Spleen (tissue), 11 donors: ENCODE measurements at regions not wholly inside any gene's neighbourhood (a gene's known extent, or its start where the extent isn't known, plus 50 kb on each side); places are given as distances from the start of the nearest gene placed in this dataset.
"Not testable (repeated sequence)": the region's sequence is repeated elsewhere in the genome, so short reads cannot be mapped to it uniquely, and the experiment has no call there.

ENCODE experiments used
- DNase-seq: peaks from one replicate; pipeline ENCODE4 v3.0.0-alpha.2; 2020
- H3K27ac ChIP-seq, 8 donors: fragments of 200-600 bp; sonication (generic) in 7 of 8; 1 replicate in 4 of 8; 2 replicates in 4 of 8; pipeline versions ENCODE4 v1.5.0 to v1.8.0; 2016 to 2021; ENCODE audit warnings: inconsistent platforms in 4 of 8, mild to moderate bottlenecking in 4 of 8, moderate library complexity in 1 of 8
- H3K27me3 ChIP-seq, 7 donors: fragments of 200-600 bp; sonication (generic) in 6 of 7; replicated peaks in 1 of 7; 1 replicate in 4 of 7; 2 replicates in 3 of 7; pipeline versions ENCODE4 v1.5.0 to v1.8.0; 2016 to 2021; ENCODE audit warnings: inconsistent platforms in 3 of 7, mild to moderate bottlenecking in 1 of 7
- H3K36me3 ChIP-seq, 6 donors: fragments of 200-600 bp; sonication (generic) in 5 of 6; 1 replicate in 4 of 6; 2 replicates in 2 of 6; pipeline versions ENCODE4 v1.5.0 to v1.8.0; 2016 to 2021; ENCODE audit warnings: inconsistent platforms in 2 of 6
- H3K4me1 ChIP-seq, 6 donors: fragments of 200-600 bp; sonication (generic) in 5 of 6; 1 replicate in 3 of 6; 2 replicates in 3 of 6; pipeline versions ENCODE4 v1.5.0 to v1.8.0; 2016 to 2021; ENCODE audit warnings: inconsistent platforms in 3 of 6
- H3K4me3 ChIP-seq, 8 donors: fragments of 200-600 bp; sonication (generic) in 7 of 8; 1 replicate in 4 of 8; 2 replicates in 4 of 8; pipeline versions ENCODE4 v1.5.0 to v1.8.0; 2016 to 2021; ENCODE audit warnings: inconsistent platforms in 4 of 8, mild to moderate bottlenecking in 4 of 8, moderate library complexity in 2 of 8
- H3K9me3 ChIP-seq, 8 donors: fragments of 200-600 bp; sonication (generic) in 7 of 8; 1 replicate in 4 of 8; 2 replicates in 4 of 8; pipeline versions ENCODE4 v1.5.0 to v1.8.0; 2016 to 2021; ENCODE audit warnings: inconsistent platforms in 4 of 8
- CTCF ChIP-seq, 11 experiments: fragments of 200-600 bp in 7 of 11; fragments of 450-650 bp in 4 of 11; sonication (generic) in 4 of 11; IDR thresholded peaks in 8 of 11; conservative IDR thresholded peaks in 3 of 11; 1 replicate in 7 of 11; 2 replicates in 4 of 11; pipeline versions ENCODE4 v1.4.0 to v1.8.0; 2016 to 2021; ENCODE audit warnings: antibody characterized with exemption in 11 of 11, inconsistent platforms in 4 of 11, mild to moderate bottlenecking in 1 of 11
- POLR2A ChIP-seq, 3 donors: fragments of 450-650 bp; IDR thresholded peaks; one replicate each; pipeline ENCODE4 v1.5.1; 2017; ENCODE audit warnings: antibody characterized with exemption in 3 of 3, mild to moderate bottlenecking in 1 of 3
- POLR2AphosphoS5 ChIP-seq, 3 donors: sonication (generic); formaldehyde crosslinking; IDR thresholded peaks; one replicate each; pipeline ENCODE4 v1.5.1; 2017; ENCODE audit warnings: antibody characterized with exemption in 3 of 3
- WGBS, 5 donors: extraction: QIAGEN DNeasy Blood & Tissue Kit in 3 of 5; methylation state at CpG; one replicate each; pipeline versions ENCODE4 v1.1.5 to v1.1.7; 2013 to 2018; 5-methylcytosine and 5-hydroxymethylcytosine counted together
- intact Hi-C: fragments of 100-400 bp; cut with DNase I; formaldehyde crosslinking; loops from one replicate; pipeline ENCODE4 v1.15.0; 2023; ENCODE audit warnings: low total_unique reads
- donor health status: healthy with polysubstance abuse.
- donor health status: DM: no; HTN: no; CAD: no; lungs with moderate emphysema.
- donor health status: DM: no; HTN: no; CAD: no.
- donor health status: Bipolar disorder and iron deficiency.
- donor health status: healthy.
- donor health status: DM: no; HTN: no; CAD: no.
- donor health status: DM: yes; HTN: yes; CAD: no.

DNA sequence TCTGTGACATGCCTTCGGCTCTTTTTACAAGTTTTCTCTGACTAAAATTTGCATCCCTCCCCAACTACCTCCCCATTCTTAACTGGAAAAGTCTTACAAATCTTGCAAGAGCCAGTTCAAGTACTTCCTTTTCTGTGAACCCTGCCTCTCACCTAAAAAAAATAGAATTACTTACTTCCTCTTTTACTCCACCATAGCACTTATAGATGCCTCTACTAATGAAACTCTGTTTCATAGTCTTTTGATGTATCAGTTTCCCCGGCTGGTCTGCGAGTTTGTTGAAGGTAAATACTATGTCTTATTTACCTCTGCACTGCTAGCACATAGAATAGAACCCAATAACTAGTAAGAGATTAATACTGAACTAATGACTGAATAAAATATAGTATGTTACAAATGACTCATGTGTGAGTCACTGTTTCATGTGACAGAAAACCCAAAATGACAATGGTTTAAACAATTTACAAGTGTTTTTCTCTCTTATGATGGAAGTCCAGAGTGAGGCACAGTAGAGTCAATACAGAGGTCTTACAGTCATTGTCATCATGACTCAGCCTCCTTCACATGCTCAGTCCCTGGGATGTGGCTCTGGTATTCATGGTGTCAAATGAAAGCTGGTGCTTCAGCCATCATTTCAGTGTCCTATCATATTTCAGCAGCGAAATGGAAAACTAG, 393.5 kb downstream of the RSL24D1 start:
- DNase-seq: no peak
- H3K36me3 ChIP-seq: no peaks in the 10 kb centered on the region
- H3K9me3 ChIP-seq: no peaks in the 10 kb centered on the region
- H3K27ac ChIP-seq: no peak overlapping the region
- no peak for TF ChIP-seq POLR2A (IDR thresholded peaks at IDR 0.05)
- TF ChIP-seq POLR2AphosphoS5 (IDR thresholded peaks at IDR 0.05): no peak
- no peak for TF ChIP-seq CTCF (IDR thresholded peaks at IDR 0.05 in 8 of 11, conservative IDR thresholded peaks at IDR 0.05 in 3 of 11)
- no peaks in the 10 kb centered on the region for H3K27me3 ChIP-seq
- WGBS, 5 donors: 39 to 46% (median 42%) methylated on average over 4 of the region's 4 CpGs
- H3K4me1 ChIP-seq: no peaks in the 10 kb centered on the region
- H3K4me3 ChIP-seq: no peak overlapping the region
- intact Hi-C loops: no loop called here

GRCh38 chr15:54792526-54792925, 404.2 kb downstream of the RSL24D1 start:
- Histone ChIP-seq H3K4me1 (no peaks in the 10 kb centered on the region), H3K9me3 (no peaks in the 10 kb centered on the region), H3K27ac (no peak overlapping the region), H3K4me3 (no peak overlapping the region), H3K27me3 (no peaks in the 10 kb centered on the region), H3K36me3 (no peaks in the 10 kb centered on the region)
- whole genome bisulfite sequencing, 5 donors: 81 to 93% (median 83%) methylated on average over 1 of the region's 1 CpG
- DNase-seq: no peak
- TF ChIP-seq POLR2A (IDR thresholded peaks at IDR 0.05): no peak
- TF ChIP-seq CTCF (IDR thresholded peaks at IDR 0.05 in 8 of 11, conservative IDR thresholded peaks at IDR 0.05 in 3 of 11): no peak
- no peak for TF ChIP-seq POLR2AphosphoS5 (IDR thresholded peaks at IDR 0.05)
- intact Hi-C loops: no loop called here

DNA sequence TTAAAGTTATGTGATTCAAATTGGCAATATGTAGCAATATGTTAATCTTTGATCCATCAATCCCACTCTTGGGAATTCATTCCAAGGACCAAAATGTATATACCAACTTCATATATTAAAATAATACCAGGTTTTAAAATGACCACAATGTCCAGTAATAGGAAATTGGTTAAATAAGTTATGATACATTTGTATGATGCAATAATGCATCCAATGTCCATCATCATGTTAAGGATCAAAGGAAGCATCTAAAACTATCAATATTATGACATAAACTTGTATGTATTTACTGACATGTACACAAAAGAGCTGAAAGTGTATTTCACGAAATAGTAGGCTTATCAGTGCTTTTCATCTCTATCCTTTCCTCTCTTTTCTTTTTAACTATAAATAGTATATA, 406.0 kb downstream of the RSL24D1 start:
- no peak for DNase-seq
- Histone ChIP-seq H3K27ac (no peak overlapping the region), H3K27me3 (no peaks in the 10 kb centered on the region), H3K9me3 (no peaks in the 10 kb centered on the region), H3K36me3 (no peaks in the 10 kb centered on the region), H3K4me3 (no peak overlapping the region), H3K4me1 (no peaks in the 10 kb centered on the region)
- TF ChIP-seq POLR2A (IDR thresholded peaks at IDR 0.05): no peak
- no peak for TF ChIP-seq CTCF (IDR thresholded peaks at IDR 0.05 in 8 of 11, conservative IDR thresholded peaks at IDR 0.05 in 3 of 11)
- TF ChIP-seq POLR2AphosphoS5 (IDR thresholded peaks at IDR 0.05): no peak
- 49 to 72% (median 51%) methylated on average over 1 of the region's 1 CpG for WGBS, 5 donors
- intact Hi-C loops: no loop called here

GRCh38 chr15:54789376-54789775, 407.4 kb downstream of the RSL24D1 start:
- Histone ChIP-seq H3K4me1 (no peaks in the 10 kb centered on the region), H3K27ac (no peak overlapping the region), H3K27me3 (no peaks in the 10 kb centered on the region), H3K4me3 (no peak overlapping the region), H3K36me3 (no peaks in the 10 kb centered on the region), H3K9me3 (peaks cover 0 to 8% (median 2%) of the 10 kb centered on the region in 8 donors)
- TF ChIP-seq CTCF (IDR thresholded peaks at IDR 0.05 in 8 of 11, conservative IDR thresholded peaks at IDR 0.05 in 3 of 11): no peak
- no peak for TF ChIP-seq POLR2AphosphoS5 (IDR thresholded peaks at IDR 0.05)
- no peak for TF ChIP-seq POLR2A (IDR thresholded peaks at IDR 0.05)
- DNase-seq: no peak
- intact Hi-C loops: no loop called here
- 26 to 62% (median 38%) methylated on average over 2 of the region's 2 CpGs for WGBS, 5 donors

DNA sequence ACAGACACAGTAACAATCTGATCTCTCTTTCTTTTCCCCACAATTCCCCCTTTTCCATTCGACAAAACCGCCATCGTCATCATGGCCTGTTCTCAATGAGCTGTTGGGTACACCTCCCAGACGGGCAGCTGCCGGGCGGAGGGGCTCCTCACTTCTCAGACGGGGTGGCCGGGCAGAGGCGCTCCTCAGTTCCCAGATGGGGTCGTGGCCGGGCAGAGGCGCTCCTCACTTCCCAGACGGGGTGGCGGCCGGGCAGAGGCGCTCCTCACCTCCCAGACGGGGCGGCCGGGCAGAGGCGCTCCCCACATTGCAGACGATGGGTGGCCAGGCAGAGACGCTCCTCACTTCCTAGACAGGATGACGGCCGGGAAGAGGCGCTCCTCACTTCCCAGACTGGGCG, 415.5 kb downstream of the RSL24D1 start:
- DNase-seq: peak; percentile 64
- intact Hi-C loops: not testable (repeated sequence)

More for the DNA sequence above, 415.5 kb downstream of the RSL24D1 start:
- WGBS, 5 donors: 92 to 97% (median 95%) methylated on average over 13 to 26 of the region's 26 CpGs
- H3K27ac ChIP-seq, H3K4me1 ChIP-seq, H3K36me3 ChIP-seq, H3K27me3 ChIP-seq, H3K4me3 ChIP-seq: not testable (repeated sequence)
- peaks cover 0 to 38% (median 7%) of the 10 kb centered on the region in 8 donors for H3K9me3 ChIP-seq
